Kidney capillary endothelial cell (primary cell): ENCODE measurements at regions not wholly inside any gene's neighbourhood (a gene's known extent, or its start where the extent isn't known, plus 50 kb on each side); places are given as distances from the start of the nearest gene placed in this dataset.

Experiments used
- DNase-seq: peaks from one replicate; pipeline ENCODE4 v3.0.0-alpha.2; 2018; ENCODE audit warnings: low spot score

DNA sequence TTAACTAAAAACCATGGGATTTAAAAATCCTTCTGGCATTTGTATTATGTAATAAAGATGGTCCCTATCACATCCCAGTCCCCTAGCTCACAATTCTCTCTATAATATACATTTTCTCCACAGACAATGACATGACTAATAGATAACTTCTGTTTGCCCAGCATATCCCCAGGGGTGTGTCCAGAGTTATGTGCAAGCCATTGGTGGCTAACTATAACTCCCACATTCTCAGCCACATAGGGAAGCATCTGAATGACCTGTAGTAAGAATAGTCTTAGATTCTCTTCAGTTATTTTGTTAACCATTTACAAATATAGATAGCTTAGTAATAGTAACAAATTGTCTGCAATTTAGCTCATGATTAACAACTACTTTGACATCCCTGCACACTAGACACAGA, 52.2 kb upstream of the RBSN start:
- peak; percentile 67 for DNase-seq

DNA sequence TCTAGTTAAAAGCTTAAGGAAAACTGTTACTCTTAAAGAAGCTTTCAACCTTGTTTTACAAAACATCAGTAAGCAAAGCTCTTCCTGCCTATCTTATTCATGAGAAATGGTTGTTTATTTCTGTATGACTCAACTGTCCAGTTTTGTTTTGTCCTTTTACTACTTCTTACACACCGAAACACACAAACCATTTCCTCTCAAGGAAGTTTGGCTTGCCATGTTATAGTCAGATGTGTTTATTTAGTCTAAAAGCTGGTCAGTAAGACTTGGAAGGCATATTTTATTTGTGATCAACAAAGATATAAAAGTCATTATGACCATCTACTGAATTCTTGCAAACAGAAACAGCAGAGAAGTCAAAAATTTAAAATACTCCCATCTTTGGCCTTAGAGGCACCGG, 53.2 kb upstream of the RBSN start:
- peak; percentile 46 for DNase-seq

DNA sequence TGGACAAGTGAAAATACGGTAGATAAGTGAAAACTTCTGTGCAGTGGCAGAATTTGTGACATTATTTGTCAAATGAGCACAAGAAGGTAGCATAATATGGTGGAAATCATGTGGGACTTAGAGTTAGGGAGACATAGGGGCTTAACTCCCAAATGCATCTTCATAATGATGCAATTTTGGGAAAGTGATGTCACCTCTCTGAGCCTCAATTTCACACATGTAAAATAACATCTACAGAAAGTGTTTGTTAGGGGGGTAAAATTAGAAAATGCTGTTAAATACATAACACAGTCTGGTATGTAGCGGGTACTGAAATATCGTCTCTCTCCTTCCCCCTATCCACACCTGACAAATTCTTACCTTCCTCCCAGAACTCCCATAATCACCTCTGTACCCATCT, 52.9 kb upstream of the CAPN7 start:
- DNase-seq, result no peak

DNA sequence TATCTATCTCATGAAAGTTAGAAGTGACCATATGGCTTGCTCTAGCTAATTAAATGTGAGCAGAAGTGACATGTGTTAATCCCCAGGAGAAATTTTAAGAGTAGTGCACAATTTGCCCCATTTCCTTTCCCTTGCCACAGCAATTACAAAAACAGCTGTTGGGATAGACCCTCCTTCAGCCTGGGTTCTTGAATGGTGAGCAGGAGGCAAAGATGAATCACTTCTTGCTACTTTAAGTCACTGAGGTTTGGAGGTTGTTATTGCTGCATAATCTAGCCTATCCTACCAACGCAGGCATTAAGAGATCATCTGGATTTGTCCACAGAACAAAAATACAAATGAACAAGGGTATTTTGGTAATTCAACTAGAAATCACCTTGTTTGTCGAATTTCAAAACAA, 51.7 kb upstream of the CAPN7 start:
- DNase-seq, result no peak

DNA sequence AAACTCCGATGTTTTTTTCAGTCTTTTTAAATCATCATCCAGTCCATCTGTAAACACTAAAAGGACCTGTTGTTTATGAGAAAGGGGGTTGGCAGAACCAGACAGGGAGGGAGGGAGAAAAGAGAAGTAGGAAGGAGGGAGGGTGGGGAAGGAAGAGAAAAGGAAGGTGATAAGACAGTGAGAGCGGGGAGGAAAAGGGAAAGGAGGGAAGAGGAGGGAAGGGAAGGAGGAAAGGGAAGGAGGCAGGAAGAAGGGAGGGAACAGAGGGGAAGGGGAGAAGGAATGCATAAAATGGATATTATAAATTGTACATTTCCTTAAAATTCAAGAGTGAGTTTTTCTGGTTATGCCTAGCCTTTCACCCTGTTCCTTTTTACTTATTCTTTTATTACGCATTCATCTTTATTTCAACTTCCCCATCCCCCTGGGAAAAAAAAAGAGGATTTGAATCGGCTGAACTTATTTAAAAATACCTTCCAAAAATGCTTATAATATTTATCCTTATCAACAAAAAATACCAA, 50.1 kb upstream of the CAPN7 start:
- DNase-seq, result no peak
